ENCODE measurements at regions not wholly inside any gene's neighbourhood (a gene's known extent, or its start where the extent isn't known, plus 50 kb on each side); places are given as distances from the start of the nearest gene placed in this dataset.
"Not testable (repeated sequence)": the region's sequence is repeated elsewhere in the genome, so short reads cannot be mapped to it uniquely, and the experiment has no call there.

DNA sequence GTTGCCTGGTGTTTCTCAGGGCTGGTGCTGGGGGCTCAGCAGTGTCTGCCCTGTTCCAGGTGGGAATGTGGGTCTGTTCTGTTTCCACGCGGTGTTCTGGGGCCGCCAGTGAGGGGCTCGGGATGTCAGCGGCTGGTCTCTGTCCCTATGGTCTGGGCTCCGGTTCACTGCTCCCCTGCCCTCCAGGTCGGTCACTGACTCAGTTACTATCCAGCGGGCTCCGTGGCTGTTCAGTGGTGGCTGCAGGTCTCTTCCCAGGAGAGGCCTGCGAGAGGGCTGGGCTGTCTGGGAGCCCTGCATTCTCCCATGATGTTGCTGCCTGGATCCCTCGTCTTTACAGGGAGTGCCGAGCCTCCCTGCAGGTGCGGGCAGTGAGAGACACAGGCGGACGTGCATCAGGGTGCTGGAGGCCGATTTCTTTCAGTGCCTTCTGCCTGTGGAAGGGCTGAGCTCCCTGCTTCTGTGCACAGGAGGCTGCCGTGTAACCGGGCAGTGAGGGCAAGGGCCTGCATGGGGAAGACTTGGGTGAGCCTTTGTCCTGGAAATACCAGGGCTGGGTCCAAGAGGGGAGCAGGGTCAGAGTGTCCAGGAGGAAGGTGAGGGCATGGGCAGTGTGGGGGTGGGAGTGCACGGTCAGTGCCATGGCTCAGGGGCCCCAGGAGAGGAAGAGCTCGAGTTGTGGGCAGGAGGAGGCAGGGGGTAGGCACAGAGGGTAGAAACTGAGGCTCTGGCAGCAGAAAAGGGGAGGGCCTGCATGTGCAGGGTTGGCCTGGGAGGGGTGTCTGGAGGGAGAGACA is 391.0 kb downstream of the TMEM121 start:
- DNase-seq (ENCODE audit: low spot score): not testable (repeated sequence)

DNA sequence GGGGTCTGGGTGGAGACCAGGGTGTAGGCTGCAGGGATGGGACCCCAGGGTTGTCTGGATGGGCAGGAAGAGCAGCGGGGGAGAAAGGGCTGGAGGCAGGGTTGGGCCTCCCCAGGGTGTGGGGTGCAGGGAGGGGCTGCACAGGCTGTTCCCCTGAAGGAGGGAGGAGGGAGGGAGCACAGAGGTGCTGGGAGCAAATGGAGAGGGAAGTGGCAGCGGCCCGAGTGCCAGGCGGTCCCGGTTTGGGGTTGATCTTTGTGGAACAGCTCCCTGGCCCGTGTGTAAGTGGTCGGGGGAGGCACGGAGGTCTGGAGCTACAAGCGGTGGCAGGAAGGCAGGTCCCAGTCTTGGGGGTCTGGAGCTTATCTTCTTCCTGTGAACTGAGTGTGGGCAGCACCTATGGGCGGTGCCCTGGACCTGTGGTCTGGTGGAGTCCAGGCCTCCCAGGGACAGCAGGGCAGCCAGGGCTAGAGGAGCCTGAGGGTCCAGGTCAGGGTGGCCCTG is 391.6 kb downstream of the TMEM121 start:
- no peak for DNase-seq (ENCODE audit: low spot score)

- DNase-seq (ENCODE audit: low spot score): no peak
These were observed 392.3 kb downstream of the TMEM121 start for GRCh38 chr14:105918496-105919262.

DNA sequence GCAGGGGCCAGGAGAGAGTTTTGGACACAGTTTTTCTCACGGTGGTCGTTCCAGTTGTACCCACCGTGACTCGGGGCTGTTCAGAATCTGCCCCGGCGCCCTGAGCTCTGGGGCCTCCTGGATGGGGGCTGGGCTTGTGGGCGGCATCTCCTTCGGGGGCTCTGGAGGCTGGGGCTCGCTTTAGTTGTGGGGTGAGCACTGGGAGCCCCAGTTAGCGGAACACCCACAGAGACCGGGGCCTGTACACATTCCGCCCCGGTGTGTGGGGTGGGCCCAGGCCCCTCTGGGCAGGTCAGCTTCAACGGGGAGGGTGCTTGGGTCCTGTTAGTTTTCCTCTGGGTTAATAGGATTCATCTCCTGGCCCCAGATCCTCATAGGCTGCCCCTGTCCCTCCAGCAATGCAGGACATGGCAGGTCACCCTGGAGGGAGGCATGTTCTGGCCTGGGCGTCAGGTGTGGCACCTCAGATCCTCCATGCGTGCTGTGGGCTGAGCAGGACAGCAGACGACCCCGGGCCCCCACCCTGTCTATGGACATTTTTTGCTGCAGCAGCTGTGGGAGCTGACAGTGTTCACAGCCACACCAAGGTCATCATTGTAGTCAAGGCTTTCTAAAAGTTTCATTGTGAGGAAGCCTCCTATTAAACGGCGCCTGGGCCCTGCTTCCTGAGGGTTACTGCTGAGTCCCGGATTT is 393.2 kb downstream of the TMEM121 start:
- no peak for DNase-seq (ENCODE audit: low spot score)

DNA sequence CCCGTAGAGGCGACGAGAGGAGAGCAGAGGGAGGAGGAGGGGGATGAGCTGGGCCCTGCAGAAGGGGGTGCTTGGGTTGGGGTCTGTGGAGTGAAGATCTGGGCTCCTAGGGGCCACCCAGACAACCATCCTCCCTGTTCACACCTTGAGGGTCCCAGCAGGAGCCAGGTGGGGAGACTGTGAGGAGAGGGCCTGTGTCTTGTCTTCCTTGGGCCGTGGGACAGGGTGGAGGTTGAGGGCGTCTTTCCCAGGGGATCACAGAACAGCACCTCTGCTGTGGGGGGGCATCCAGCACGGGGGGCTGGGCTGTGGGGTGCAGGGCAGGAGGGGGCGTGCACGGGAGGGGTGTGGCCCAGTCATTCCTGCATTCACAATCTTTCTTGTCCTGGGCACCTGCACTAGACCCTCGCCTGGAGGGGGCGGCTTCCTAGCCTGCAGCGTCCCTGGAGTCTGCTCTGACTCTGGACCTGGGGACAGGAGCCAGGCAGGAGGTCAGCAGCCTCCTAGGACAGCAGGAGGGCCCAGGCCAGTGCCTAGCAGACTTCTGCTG is 393.8 kb downstream of the TMEM121 start:
- DNase-seq (ENCODE audit: low spot score): not testable (repeated sequence)

DNA sequence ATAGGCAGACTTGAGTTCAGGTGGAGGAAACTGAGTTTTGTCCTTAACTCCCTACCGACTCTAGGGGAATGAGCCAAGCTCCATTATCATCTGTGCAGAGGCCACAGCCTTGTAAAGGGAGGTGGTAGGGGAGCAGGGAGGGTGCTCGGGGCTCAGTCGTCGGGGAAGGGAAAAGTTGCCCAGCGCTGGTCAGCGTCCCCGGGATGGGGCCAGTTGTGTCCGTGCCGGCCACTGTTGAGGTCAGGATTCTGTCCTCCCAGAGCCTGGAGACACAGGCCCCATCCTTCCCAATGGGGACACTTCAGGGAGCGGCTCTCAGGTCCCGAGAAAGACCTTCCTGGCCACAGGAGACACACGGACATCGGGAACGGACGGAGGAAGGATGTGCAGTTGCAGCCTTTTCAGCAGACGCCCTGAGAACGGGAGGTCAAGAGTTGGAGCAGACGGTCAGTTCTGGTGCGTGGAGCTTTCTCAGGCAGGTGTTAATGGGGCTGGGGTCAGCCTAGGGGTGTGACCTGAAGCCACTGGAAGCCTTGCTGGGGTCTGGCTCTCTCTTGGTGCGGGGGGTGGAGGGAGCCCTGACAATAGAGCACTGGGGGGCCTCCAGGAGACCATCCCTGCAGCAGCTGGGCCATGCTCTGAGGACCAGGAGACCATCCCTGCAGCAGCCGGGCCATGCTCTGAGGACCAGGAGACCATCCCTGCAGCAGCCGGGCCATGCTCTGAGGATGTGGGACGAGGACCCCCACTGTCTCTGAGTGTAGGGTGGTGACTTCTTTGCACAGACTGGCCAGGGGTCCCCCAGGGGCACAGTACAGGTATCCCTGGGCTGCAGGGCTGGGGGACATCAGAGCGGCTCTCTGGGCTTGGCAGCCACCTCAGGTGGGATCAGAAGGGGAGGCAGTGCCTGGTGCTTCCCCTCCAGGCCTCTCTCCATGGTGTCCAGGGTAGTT is 394.7 kb downstream of the TMEM121 start:
- DNase-seq (ENCODE audit: low spot score): not testable (repeated sequence)

DNA sequence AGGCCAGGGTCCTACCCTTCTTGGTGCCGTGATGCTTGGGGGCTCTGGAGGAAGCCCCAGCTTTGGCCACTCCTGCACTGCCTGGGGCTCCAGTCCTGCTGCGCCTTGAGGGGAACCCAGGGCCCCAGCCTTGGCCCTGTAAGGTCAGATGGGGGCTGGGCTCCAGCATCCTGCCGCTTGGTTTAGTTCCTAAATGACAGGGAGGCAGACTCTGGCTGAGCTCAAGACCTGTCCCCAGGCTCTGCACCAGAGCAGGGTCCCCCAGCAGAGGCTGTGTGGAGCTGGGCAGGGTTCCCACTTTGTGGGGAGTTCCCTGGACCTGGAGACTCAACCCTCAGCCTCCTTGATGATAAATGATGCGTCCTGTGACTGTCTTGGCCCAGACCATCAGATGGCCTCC is 395.4 kb downstream of the TMEM121 start:
- DNase-seq (ENCODE audit: low spot score): not testable (repeated sequence)

- DNase-seq (ENCODE audit: low spot score): not testable (repeated sequence)
These were observed 397.3 kb downstream of the TMEM121 start for GRCh38 chr14:105923520-105924191.

DNA sequence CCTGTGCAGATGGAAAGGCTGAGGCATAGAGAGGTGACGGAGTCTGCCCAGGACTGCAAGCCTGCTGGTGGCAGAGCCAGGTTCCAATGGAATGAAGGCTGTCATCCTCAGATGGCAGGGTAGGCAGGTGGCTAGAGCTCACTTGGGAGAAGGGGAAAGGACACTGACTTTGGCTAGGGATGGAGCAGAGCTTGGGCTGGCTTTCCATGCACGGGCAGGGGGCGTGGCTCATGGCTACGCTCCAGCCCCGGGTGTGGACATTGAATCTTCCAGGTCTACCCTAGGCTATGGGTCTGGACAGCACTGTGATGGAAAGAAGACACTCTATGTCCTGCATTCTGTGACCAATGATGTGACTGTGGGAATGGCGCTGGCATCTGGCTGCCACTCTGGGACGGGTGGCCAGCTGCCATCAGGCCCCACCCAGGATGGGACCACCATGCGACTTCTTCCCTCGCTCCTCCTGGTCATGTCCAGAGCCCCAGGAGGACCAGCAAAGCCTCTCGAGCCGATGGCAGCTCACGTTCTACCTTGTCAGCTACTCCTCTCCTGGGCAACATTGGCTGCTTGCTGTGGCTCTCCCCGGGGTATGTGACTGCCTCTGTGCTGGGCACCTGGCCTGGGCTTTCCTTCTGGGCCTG is 398.7 kb downstream of the TMEM121 start:
- no peak for DNase-seq (ENCODE audit: low spot score)

DNA sequence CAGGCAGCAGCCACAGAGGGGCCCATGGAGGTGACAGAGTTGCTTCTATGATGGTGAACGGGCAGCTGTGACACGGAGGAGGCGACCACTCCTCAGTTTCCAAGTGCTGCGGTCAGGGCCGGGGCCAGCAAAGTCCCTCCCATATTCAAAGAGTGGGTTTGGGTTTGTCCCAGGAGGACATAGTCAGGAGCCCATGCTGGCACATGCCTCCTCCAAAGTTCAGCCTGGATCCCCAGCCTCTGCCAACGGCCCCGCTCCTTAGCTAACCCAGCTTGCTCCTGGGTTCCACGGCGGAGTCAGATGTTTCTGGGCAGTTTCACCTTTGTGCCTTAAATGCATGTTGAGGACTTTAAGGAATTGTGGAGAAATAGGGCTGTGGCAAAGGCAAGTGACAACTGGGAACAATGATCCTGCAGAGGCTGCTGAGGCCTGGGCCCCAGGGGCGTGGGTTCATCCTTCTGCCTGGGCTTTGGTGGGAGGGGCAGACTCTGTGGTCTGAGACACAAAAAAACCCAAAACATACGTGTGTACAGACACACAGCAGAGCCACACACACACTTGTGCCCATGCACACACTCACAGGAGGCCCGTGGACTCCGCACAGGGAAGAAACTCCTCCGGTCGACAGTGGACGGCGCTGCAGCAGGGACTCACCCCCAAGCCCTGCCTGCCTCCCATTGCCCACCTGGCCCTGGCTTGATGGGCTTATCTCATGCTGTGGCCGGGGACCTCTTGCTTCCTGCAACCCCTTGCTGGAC is 399.4 kb downstream of the TMEM121 start:
- no peak for DNase-seq (ENCODE audit: low spot score)

GRCh38 chr14:105926373-105927095 is 400.2 kb downstream of the TMEM121 start:
- no peak for DNase-seq (ENCODE audit: low spot score)

DNA sequence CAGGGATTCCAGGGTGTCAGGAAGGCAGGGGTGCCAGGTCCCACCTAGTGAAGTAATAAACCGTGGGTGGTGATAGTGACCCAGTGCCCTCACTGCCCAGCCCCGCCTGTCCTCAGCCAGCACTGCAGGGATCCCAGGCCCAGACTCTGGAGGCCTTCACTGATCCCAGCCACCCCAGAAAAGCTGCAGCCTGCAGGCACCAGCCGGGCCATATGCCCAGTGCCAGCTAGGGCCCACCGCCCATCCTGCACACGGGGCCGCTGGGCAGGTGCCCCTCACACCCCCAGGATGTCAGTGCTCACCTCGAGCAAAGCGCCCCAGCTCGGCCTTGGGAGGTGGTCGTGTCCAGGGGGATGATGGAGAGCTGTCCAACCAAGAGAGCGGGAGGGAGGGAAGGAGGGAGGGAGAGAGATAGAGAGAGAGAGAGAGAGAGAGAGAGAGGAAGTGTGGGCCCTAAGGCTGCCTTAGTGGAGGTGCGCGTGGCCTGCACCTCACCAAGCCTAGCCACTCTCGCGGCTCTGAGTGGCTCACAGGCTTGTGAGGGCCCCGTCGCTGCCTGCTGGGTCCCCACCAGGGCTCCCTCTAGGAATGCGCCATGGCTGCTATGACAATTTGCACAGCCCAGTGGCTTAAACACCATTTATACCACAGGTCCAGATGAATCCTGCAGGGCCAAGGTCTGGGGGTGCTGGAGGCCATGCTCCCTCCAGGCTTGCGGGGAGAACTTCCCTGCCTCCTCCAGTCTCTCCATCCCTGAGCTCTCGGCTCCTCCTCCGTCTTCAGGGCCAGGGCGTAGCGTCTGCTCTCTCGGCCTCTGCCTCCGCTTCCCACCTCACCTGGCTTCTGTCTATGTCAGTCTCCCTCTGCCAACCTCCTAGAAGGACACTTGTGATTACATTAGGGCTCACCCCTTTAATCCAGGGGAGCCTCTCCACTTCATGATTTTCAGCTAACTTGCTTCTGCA is 401.0 kb downstream of the TMEM121 start:
- DNase-seq (ENCODE audit: low spot score): no peak

DNA sequence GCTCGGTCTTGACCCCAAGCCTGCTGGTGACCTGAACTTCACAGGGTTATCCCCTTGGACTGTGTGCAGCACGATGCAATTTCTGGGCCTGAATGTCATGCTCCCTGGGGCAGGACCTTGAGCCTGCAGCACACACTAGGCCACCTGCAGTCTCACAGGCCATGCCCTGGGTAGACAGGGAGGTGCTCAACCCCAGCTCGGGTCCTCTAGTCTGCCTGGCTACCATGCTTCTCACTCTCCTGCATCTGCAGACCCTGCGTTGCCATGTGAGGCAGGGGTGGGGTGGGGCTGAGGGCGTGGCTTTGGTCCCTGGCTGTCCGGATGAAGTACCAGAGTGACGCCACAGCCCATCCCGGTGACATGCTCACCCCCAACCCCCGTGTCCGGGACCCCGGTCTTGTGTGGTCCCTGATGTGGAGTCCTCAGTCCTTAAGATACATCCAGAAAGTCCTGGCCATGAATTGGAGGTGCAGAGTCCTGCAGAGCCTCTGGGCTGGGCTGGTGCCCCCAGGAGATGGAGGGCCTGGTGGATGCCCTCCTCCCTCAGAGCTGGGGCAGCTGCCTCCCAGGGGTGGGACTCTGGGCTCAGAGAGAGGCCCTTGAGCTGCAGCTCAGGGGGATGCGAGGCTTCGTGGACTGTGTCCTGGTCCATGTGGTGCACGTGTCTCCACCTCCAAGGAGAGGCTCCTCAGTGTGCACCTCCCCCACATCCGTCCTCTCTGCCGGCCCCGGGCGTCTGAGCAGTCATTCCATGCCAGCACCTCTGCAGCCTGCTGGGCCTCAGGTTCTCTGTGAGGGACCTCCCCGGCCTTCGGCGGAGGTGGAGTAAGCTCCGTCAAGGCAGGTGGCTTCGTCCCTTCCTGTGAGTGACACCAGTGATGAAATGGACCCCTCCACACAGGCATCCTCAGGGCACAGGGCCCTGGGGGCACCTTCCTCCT is 402.1 kb downstream of the TMEM121 start:
- DNase-seq (ENCODE audit: low spot score): not testable (repeated sequence)

- DNase-seq (ENCODE audit: low spot score): no peak
These were observed 403.1 kb downstream of the TMEM121 start for GRCh38 chr14:105929327-105930081.

- no peak for DNase-seq (ENCODE audit: low spot score)
These were observed 404.2 kb downstream of the TMEM121 start for GRCh38 chr14:105930572-105930971.
